T-cell (primary cell): ENCODE measurements at regions not wholly inside any gene's neighbourhood (a gene's known extent, or its start where the extent isn't known, plus 50 kb on each side); places are given as distances from the start of the nearest gene placed in this dataset.

ENCODE experiments used
- ATAC-seq, 4 experiments: fragments of 200-7000 bp in 3 of 4; fragments of 150-1000 bp in 1 of 4; cut with Tn5 transposase; replicated peaks in 1 of 4; 1 replicate in 3 of 4; 2 replicates in 1 of 4; pipeline ENCODE4 v1.10.0; 2021; ENCODE audit warnings: moderate library complexity in 3 of 4, mild to moderate bottlenecking in 2 of 4, moderate number of reproducible peaks in 1 of 4
- CTCF ChIA-PET, 2 donors: fragments of 300-600 bp; sonication (Branson Sonifier 250); formaldehyde crosslinking; loops; one replicate each; lab custom pipeline; 2022; ENCODE audit warnings: antibody characterized with exemption in 2 of 2; lab: Charles Lee
- POLR2A ChIA-PET, 2 donors: fragments of 300-600 bp; sonication (Branson Sonifier 250); formaldehyde crosslinking; loops; one replicate each; lab custom pipeline; 2022; ENCODE audit warnings: antibody characterized with exemption in 2 of 2; lab: Charles Lee
- DNase-seq, 35 experiments: peaks; one replicate each; pipeline versions ENCODE4 v3.0.0 to v3.0.0-alpha.2; 2013 to 2023
- H3K27ac ChIP-seq: one replicate; pipeline ENCODE4 v1.5.1; 2013; ENCODE audit warnings: low read length
- H3K27me3 ChIP-seq, 2 experiments: replicated peaks in 1 of 2; 1 replicate in 1 of 2; 2 replicates in 1 of 2; pipeline versions ENCODE4 v1.6.1 to v1.7.0; 2013; ENCODE audit warnings: low read length in 1 of 2, mixed read lengths in 1 of 2; ENCODE audit not compliant: control insufficient read depth in 2 of 2, insufficient read depth in 2 of 2; ENCODE audit errors: extremely low read depth in 1 of 2
- H3K36me3 ChIP-seq, 2 donors: 1 replicate in 1 of 2; 2 replicates in 1 of 2; pipeline versions ENCODE4 v1.6.1 to v1.7.0; 2013; ENCODE audit warnings: low read length in 1 of 2; ENCODE audit not compliant: control insufficient read depth in 2 of 2, insufficient read depth in 1 of 2; ENCODE audit errors: extremely low read depth in 1 of 2
- H3K4me1 ChIP-seq, 2 experiments: 1 replicate in 1 of 2; 2 replicates in 1 of 2; pipeline versions ENCODE4 v1.6.1 to v1.7.0; 2013; ENCODE audit warnings: low read length in 2 of 2, mixed read lengths in 1 of 2; ENCODE audit not compliant: insufficient read depth in 2 of 2, control insufficient read depth in 1 of 2; ENCODE audit errors: extremely low read depth in 1 of 2
- H3K4me3 ChIP-seq, 2 donors: 1 replicate in 1 of 2; 2 replicates in 1 of 2; pipeline versions ENCODE4 v1.5.1 to v1.7.0; 2013; ENCODE audit warnings: mild to moderate bottlenecking in 2 of 2, low read length in 1 of 2, moderate library complexity in 1 of 2; ENCODE audit not compliant: control insufficient read depth in 1 of 2; ENCODE audit errors: extremely low read depth in 1 of 2
- H3K9me3 ChIP-seq: 2 replicates; pipeline ENCODE4 v1.7.0; 2013
- H3K27ac Mint-ChIP-seq, 2 donors: one replicate each; pipeline ENCODE4 v1.8.0; 2020 to 2021; ENCODE audit warnings: mild to moderate bottlenecking in 2 of 2, mixed read lengths in 2 of 2
- H3K27me3 Mint-ChIP-seq, 2 donors: one replicate each; pipeline ENCODE4 v1.8.0; 2021 to 2022; ENCODE audit warnings: mixed read lengths in 2 of 2
- H3K36me3 Mint-ChIP-seq: one replicate; pipeline ENCODE4 v1.8.0; 2021; ENCODE audit warnings: mixed read lengths
- H3K4me1 Mint-ChIP-seq, 3 donors: one replicate each; pipeline ENCODE4 v1.8.0; 2020 to 2022; ENCODE audit warnings: mixed read lengths in 3 of 3, mild to moderate bottlenecking in 1 of 3
- H3K4me3 Mint-ChIP-seq, 3 donors: one replicate each; pipeline ENCODE4 v1.8.0; 2020 to 2022; ENCODE audit warnings: mild to moderate bottlenecking in 3 of 3, mixed read lengths in 3 of 3, moderate library complexity in 3 of 3
- H3K9me3 Mint-ChIP-seq, 3 donors: one replicate each; pipeline ENCODE4 v1.8.0; 2020 to 2022; ENCODE audit warnings: mixed read lengths in 3 of 3
- WGBS: methylation state at CpG from one replicate; pipeline ENCODE4 v1.1.5; 2013; ENCODE audit warnings: missing lambda C conversion rate; ENCODE audit not compliant: insufficient coverage; 5-methylcytosine and 5-hydroxymethylcytosine counted together

- no peak overlapping the region for H3K4me3 Mint-ChIP-seq
- ChIA-PET CTCF (no interaction called here), POLR2A (no interaction called here)
- H3K9me3 ChIP-seq = no peaks in the 10 kb centered on the region
- no peak for DNase-seq
- WGBS = 56% methylated on average over 3 of the region's 3 CpGs
- H3K27ac ChIP-seq = no peak overlapping the region
- H3K36me3 Mint-ChIP-seq = no peaks in the 10 kb centered on the region
- no peak overlapping the region for H3K4me3 ChIP-seq
- peaks cover 0 to 10% of the 10 kb centered on the region in 2 experiments for H3K27me3 ChIP-seq
- no peaks in the 10 kb centered on the region for H3K9me3 Mint-ChIP-seq
- no peaks in the 10 kb centered on the region for H3K4me1 Mint-ChIP-seq
- peaks cover 10 to 28% of the 10 kb centered on the region in 2 donors for H3K27me3 Mint-ChIP-seq
- no peaks in the 10 kb centered on the region for H3K36me3 ChIP-seq
- H3K4me1 ChIP-seq = no peaks in the 10 kb centered on the region
- ATAC-seq = no peak
- no peak overlapping the region for H3K27ac Mint-ChIP-seq
Measured at GRCh38 chr15:61534986-61535385, 305.9 kb upstream of the RORA start.

DNA sequence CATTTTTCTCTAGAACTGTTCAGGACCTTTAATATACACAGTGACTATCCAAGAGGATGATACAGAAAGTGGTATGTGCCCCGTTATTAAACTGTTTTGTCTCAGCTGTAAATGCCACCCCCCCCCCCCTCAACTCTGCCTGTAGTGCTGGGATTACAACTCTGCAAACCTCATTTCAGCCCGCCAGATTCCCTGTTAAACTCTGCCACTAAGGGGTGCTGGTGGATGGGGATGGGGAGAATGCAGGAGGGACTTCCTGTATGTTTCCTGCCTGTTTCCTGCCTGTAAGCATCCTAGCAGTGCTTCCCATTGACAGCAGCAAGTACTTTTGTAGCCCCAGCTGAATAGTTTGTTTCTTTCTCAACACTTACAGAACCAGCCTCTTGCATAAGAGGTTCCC lies 301.7 kb upstream of the RORA start:
- CTCF ChIA-PET = no interaction called here
- H3K36me3 Mint-ChIP-seq = no peaks in the 10 kb centered on the region
- Histone ChIP-seq H3K9me3 (no peaks in the 10 kb centered on the region), H3K27me3 (peaks cover 0 to 7% of the 10 kb centered on the region in 2 experiments), H3K4me3 (no peak overlapping the region), H3K27ac (no peak overlapping the region), H3K36me3 (no peaks in the 10 kb centered on the region), H3K4me1 (no peaks in the 10 kb centered on the region)
- WGBS = no CpG with 5 or more reads among the region's 2 CpGs
- H3K4me3 Mint-ChIP-seq = no peak overlapping the region
- no peaks in the 10 kb centered on the region for H3K9me3 Mint-ChIP-seq
- H3K4me1 Mint-ChIP-seq = no peaks in the 10 kb centered on the region
- ATAC-seq (no peak), DNase-seq (no peak)
- H3K27ac Mint-ChIP-seq = no peak overlapping the region
- POLR2A ChIA-PET = no interaction called here
- peaks cover 4 to 17% of the 10 kb centered on the region in 2 donors for H3K27me3 Mint-ChIP-seq

DNA sequence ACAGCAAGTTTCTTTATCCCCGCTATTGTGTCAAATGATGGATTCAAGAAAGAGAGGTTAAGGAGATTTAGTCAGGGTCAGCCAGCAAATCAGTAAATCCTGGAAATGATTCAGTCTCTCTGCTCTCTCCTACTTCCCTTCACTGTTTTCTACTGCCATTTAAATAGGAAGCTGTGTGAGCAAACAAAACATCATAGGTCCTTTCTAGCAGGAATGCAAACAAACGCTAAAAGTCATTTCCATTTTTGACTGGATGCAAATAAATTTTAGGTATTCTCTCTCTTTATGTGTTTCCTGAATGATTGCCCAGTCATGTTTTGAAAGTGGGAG lies 299.4 kb upstream of the RORA start:
- POLR2A ChIA-PET = no interaction called here
- Histone ChIP-seq H3K27me3 (no peaks in the 10 kb centered on the region), H3K4me1 (no peaks in the 10 kb centered on the region), H3K9me3 (no peaks in the 10 kb centered on the region), H3K4me3 (no peak overlapping the region), H3K36me3 (no peaks in the 10 kb centered on the region), H3K27ac (no peak overlapping the region)
- Mint-ChIP-seq H3K27ac (no peak overlapping the region), H3K4me1 (no peaks in the 10 kb centered on the region), H3K4me3 (no peak overlapping the region), H3K27me3 (peaks cover 4 to 17% of the 10 kb centered on the region in 2 donors), H3K36me3 (no peaks in the 10 kb centered on the region), H3K9me3 (no peaks in the 10 kb centered on the region)
- no peak for ATAC-seq
- no peak for DNase-seq
- no CpG with 5 or more reads among the region's 2 CpGs for WGBS
- CTCF ChIA-PET = no interaction called here

DNA sequence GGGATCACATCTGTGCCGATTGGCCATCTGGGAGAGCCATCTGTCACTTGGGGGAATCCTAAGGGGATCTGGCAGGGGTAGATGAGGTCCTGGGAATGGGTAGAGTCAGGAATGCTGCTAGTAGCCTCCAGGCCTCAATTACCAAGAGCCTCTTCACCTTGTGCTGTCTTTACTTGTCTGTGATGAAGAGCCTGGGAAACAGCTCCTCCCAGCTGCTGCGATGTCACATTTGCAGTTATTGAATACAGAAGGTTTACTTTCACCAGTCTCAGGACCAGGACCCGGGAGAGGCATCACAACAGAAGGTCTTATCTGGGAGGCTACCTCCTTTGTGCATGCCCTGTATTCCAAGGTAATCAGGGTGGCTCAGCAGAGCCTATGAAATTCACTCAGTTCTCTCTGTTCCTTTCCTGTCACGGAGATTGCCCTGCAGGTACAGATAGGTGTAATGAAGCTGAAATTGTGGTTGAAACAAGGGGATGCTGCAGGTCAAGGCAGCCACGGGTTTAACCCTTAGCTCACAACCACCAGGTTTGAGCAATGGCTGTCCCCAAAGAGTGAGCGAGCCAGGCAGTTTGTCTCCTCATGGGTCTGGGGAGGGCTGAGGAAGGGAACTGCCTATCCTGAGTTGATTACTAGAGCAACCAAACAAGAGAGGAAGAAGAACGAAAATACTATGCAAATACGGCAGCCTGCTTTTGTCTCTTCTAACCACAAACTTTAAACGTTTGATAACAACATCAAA lies 298.9 kb upstream of the RORA start:
- Histone ChIP-seq H3K27me3 (no peaks in the 10 kb centered on the region), H3K4me3 (no peak overlapping the region), H3K4me1 (no peaks in the 10 kb centered on the region), H3K36me3 (no peaks in the 10 kb centered on the region), H3K27ac (no peak overlapping the region), H3K9me3 (no peaks in the 10 kb centered on the region)
- no peaks in the 10 kb centered on the region for H3K36me3 Mint-ChIP-seq
- DNase-seq (no peak), ATAC-seq (no peak)
- no peak overlapping the region for H3K4me3 Mint-ChIP-seq
- H3K9me3 Mint-ChIP-seq = no peaks in the 10 kb centered on the region
- ChIA-PET POLR2A (no interaction called here), CTCF (no interaction called here)
- no peaks in the 10 kb centered on the region for H3K4me1 Mint-ChIP-seq
- no peak overlapping the region for H3K27ac Mint-ChIP-seq
- peaks cover 6 to 14% of the 10 kb centered on the region in 2 donors for H3K27me3 Mint-ChIP-seq
- 71% methylated on average over 4 of the region's 9 CpGs for WGBS

DNA sequence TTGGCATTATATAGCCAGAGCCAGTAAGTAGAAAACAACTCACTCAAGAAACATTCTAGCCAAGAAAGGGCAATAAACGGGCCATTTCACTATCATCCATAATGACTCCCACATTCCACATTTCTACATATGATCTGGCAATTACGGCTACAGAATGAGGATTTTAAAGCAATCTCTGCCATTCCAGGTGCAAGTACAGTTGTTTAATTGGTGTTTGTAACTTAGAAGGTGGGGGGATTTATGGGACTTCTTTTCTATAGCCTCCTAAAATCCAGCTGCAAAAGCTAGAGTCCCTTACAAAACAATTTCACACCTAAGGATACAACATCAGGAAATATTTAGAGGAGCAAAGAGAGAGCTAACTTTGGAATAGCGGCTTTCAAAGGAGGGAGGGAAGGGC lies 295.4 kb upstream of the RORA start:
- Histone ChIP-seq H3K27me3 (no peaks in the 10 kb centered on the region), H3K4me1 (no peaks in the 10 kb centered on the region), H3K9me3 (no peaks in the 10 kb centered on the region), H3K4me3 (no peak overlapping the region), H3K36me3 (no peaks in the 10 kb centered on the region), H3K27ac (no peak overlapping the region)
- Mint-ChIP-seq H3K36me3 (no peaks in the 10 kb centered on the region), H3K4me3 (no peak overlapping the region), H3K27me3 (peaks cover 2 to 9% of the 10 kb centered on the region in 2 donors), H3K9me3 (no peaks in the 10 kb centered on the region), H3K27ac (no peak overlapping the region), H3K4me1 (no peaks in the 10 kb centered on the region)
- ChIA-PET CTCF (no interaction called here), POLR2A (no interaction called here)
- ATAC-seq (no peak), DNase-seq (no peak)
- 100% methylated on average over 1 of the region's 3 CpGs for WGBS

DNA sequence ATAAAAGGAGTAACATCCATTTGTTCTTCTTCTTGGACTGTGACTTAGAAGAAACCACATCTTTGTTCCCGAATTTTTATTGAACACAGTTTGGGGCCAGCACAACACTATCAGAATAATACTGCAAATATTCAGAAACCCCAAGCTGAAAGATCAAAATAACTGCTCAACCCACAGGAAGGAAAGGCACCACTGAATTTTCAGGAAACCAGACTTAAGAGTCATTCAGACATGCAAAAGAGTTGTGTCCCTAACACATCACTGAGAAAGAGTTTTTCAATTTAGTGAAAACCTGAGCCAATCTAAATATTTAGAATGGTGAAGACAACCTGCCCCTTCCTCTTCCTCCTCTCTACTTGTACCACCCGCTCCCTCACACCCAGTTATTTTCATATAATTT lies 295.0 kb upstream of the RORA start:
- H3K4me1 ChIP-seq = no peaks in the 10 kb centered on the region
- POLR2A ChIA-PET = no interaction called here
- no peaks in the 10 kb centered on the region for H3K9me3 ChIP-seq
- CTCF ChIA-PET = no interaction called here
- Mint-ChIP-seq H3K27ac (no peak overlapping the region), H3K4me1 (no peaks in the 10 kb centered on the region), H3K4me3 (no peak overlapping the region), H3K27me3 (peaks cover 4 to 9% of the 10 kb centered on the region in 2 donors), H3K9me3 (no peaks in the 10 kb centered on the region), H3K36me3 (no peaks in the 10 kb centered on the region)
- DNase-seq = no peak
- no peaks in the 10 kb centered on the region for H3K36me3 ChIP-seq
- ATAC-seq = no peak
- H3K4me3 ChIP-seq = no peak overlapping the region
- H3K27ac ChIP-seq = no peak overlapping the region
- no peaks in the 10 kb centered on the region for H3K27me3 ChIP-seq
- WGBS = 40% methylated on average over 1 of the region's 2 CpGs

- H3K4me3 ChIP-seq = no peak overlapping the region
- H3K27me3 Mint-ChIP-seq = peaks cover 4 to 9% of the 10 kb centered on the region in 2 donors
- CTCF ChIA-PET = no interaction called here
- H3K27ac Mint-ChIP-seq = no peak overlapping the region
- no peaks in the 10 kb centered on the region for H3K9me3 Mint-ChIP-seq
- ATAC-seq (no peak), DNase-seq (no peak)
- H3K4me1 ChIP-seq = no peaks in the 10 kb centered on the region
- no peak overlapping the region for H3K4me3 Mint-ChIP-seq
- H3K36me3 Mint-ChIP-seq = no peaks in the 10 kb centered on the region
- H3K27me3 ChIP-seq = no peaks in the 10 kb centered on the region
- no peak overlapping the region for H3K27ac ChIP-seq
- H3K4me1 Mint-ChIP-seq = no peaks in the 10 kb centered on the region
- H3K9me3 ChIP-seq = no peaks in the 10 kb centered on the region
- POLR2A ChIA-PET = no interaction called here
- H3K36me3 ChIP-seq = no peaks in the 10 kb centered on the region
Measured at GRCh38 chr15:61522411-61522810, 293.3 kb upstream of the RORA start.
